ENCODE measurements at regions not wholly inside any gene's neighbourhood (a gene's known extent, or its start where the extent isn't known, plus 50 kb on each side); places are given as distances from the start of the nearest gene placed in this dataset.

- Histone ChIP-seq H3K4me1 (no peaks in the 10 kb centered on the region), H3K4me3 (no peak overlapping the region), H3K27me3 (no peaks in the 10 kb centered on the region), H3K36me3 (no peaks in the 10 kb centered on the region), H3K27ac (no peak overlapping the region), H3K9me3 (no peaks in the 10 kb centered on the region)
- TF ChIP-seq POLR2A (IDR thresholded peaks at IDR 0.05) = no peak
- TF ChIP-seq CTCF (IDR thresholded peaks at IDR 0.05) = no peak
- no peak for TF ChIP-seq POLR2AphosphoS5 (IDR thresholded peaks at IDR 0.05; ENCODE audit: insufficient read depth in 1 of 2, low read depth in 1 of 2)
- no peak for DNase-seq (ENCODE audit: extremely low spot score in 2 of 2)
- intact Hi-C loops (cut with DNase I) = no loop called here
Measured at GRCh38 chr9:13555516-13555915, 276.0 kb upstream of the MPDZ start.

- no peak overlapping the region for H3K4me3 ChIP-seq
- TF ChIP-seq POLR2AphosphoS5 (IDR thresholded peaks at IDR 0.05; ENCODE audit: insufficient read depth in 1 of 2, low read depth in 1 of 2) (no peak), CTCF (IDR thresholded peaks at IDR 0.05) (no peak), POLR2A (IDR thresholded peaks at IDR 0.05) (no peak)
- H3K9me3 ChIP-seq = no peaks in the 10 kb centered on the region
- intact Hi-C loops (cut with DNase I) = no loop called here
- no peaks in the 10 kb centered on the region for H3K36me3 ChIP-seq
- no peak for DNase-seq (ENCODE audit: extremely low spot score in 2 of 2)
- no peaks in the 10 kb centered on the region for H3K27me3 ChIP-seq
- no peaks in the 10 kb centered on the region for H3K4me1 ChIP-seq
- no peak overlapping the region for H3K27ac ChIP-seq
Measured at GRCh38 chr9:13554626-13555025, 275.1 kb upstream of the MPDZ start.

- TF ChIP-seq POLR2AphosphoS5 (IDR thresholded peaks at IDR 0.05; ENCODE audit: insufficient read depth in 1 of 2, low read depth in 1 of 2) (no peak), CTCF (IDR thresholded peaks at IDR 0.05) (no peak), POLR2A (IDR thresholded peaks at IDR 0.05) (no peak)
- H3K27me3 ChIP-seq = no peaks in the 10 kb centered on the region
- DNase-seq (ENCODE audit: extremely low spot score in 2 of 2) = no peak
Measured at GRCh38 chr9:13552606-13553215, 273.2 kb upstream of the MPDZ start.

GRCh38 chr9:13550519-13550918, 271.0 kb upstream of the MPDZ start:
- H3K27me3 ChIP-seq = no peaks in the 10 kb centered on the region
- H3K36me3 ChIP-seq = no peaks in the 10 kb centered on the region
- DNase-seq (ENCODE audit: extremely low spot score in 2 of 2) = no peak
- intact Hi-C loops (cut with DNase I) = no loop called here
- H3K27ac ChIP-seq = no peak overlapping the region
- H3K4me3 ChIP-seq = no peak overlapping the region
- H3K4me1 ChIP-seq = no peaks in the 10 kb centered on the region
- TF ChIP-seq POLR2AphosphoS5 (IDR thresholded peaks at IDR 0.05; ENCODE audit: insufficient read depth in 1 of 2, low read depth in 1 of 2) (no peak), CTCF (IDR thresholded peaks at IDR 0.05) (no peak), POLR2A (IDR thresholded peaks at IDR 0.05) (no peak)
- no peaks in the 10 kb centered on the region for H3K9me3 ChIP-seq

More at GRCh38 chr9:13552606-13553215, 273.2 kb upstream of the MPDZ start:
- Histone ChIP-seq H3K27ac (no peak overlapping the region), H3K36me3 (no peaks in the 10 kb centered on the region), H3K4me1 (no peaks in the 10 kb centered on the region), H3K4me3 (no peak overlapping the region), H3K9me3 (no peaks in the 10 kb centered on the region)
- intact Hi-C loops (cut with DNase I) = no loop called here

- Histone ChIP-seq H3K4me1 (no peaks in the 10 kb centered on the region), H3K9me3 (no peaks in the 10 kb centered on the region), H3K27ac (no peak overlapping the region), H3K4me3 (no peak overlapping the region), H3K27me3 (no peaks in the 10 kb centered on the region), H3K36me3 (no peaks in the 10 kb centered on the region)
- DNase-seq (ENCODE audit: extremely low spot score in 2 of 2) = no peak
- TF ChIP-seq POLR2A (IDR thresholded peaks at IDR 0.05) (no peak), CTCF (IDR thresholded peaks at IDR 0.05) (no peak), POLR2AphosphoS5 (IDR thresholded peaks at IDR 0.05; ENCODE audit: insufficient read depth in 1 of 2, low read depth in 1 of 2) (no peak)
- intact Hi-C loops (cut with DNase I) = no loop called here
Measured at GRCh38 chr9:13548535-13548934, 269.0 kb upstream of the MPDZ start.

Data from vagina (tissue), 2 donors.